ENCODE measurements at regions not wholly inside any gene's neighbourhood (a gene's known extent, or its start where the extent isn't known, plus 50 kb on each side); places are given as distances from the start of the nearest gene placed in this dataset.

GRCh38 chr1:239053279-239053678 is 333.1 kb upstream of the CHRM3 start:
- 43 to 57% methylated on average over 3 of the region's 3 CpGs for WGBS, 2 donors (ENCODE audit: low coverage in 1 of 2)
- Histone ChIP-seq H3K27me3 (no peaks in the 10 kb centered on the region), H3K36me3 (no peaks in the 10 kb centered on the region), H3K4me1 (no peaks in the 10 kb centered on the region), H3K27ac (no peak overlapping the region), H3K4me3 (no peak overlapping the region), H3K9me3 (peaks cover 0 to 17% (median 0%) of the 10 kb centered on the region in 3 donors)
- TF ChIP-seq POLR2A (IDR thresholded peaks at IDR 0.05) (no peak), POLR2AphosphoS5 (IDR thresholded peaks at IDR 0.05) (no peak), EP300 (IDR thresholded peaks at IDR 0.05) (no peak)
- TF ChIP-seq, protein P1, sequence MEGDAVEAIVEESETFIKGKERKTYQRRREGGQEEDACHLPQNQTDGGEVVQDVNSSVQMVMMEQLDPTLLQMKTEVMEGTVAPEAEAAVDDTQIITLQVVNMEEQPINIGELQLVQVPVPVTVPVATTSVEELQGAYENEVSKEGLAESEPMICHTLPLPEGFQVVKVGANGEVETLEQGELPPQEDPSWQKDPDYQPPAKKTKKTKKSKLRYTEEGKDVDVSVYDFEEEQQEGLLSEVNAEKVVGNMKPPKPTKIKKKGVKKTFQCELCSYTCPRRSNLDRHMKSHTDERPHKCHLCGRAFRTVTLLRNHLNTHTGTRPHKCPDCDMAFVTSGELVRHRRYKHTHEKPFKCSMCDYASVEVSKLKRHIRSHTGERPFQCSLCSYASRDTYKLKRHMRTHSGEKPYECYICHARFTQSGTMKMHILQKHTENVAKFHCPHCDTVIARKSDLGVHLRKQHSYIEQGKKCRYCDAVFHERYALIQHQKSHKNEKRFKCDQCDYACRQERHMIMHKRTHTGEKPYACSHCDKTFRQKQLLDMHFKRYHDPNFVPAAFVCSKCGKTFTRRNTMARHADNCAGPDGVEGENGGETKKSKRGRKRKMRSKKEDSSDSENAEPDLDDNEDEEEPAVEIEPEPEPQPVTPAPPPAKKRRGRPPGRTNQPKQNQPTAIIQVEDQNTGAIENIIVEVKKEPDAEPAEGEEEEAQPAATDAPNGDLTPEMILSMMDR (IDR thresholded peaks at IDR 0.05) = no peak
- no peak for ATAC-seq

- TF ChIP-seq, protein P1 (IDR thresholded peaks at IDR 0.05) = no peak
- TF ChIP-seq EP300 (IDR thresholded peaks at IDR 0.05) (no peak), POLR2A (IDR thresholded peaks at IDR 0.05) (no peak), POLR2AphosphoS5 (IDR thresholded peaks at IDR 0.05) (no peak)
- no peak overlapping the region for H3K27ac ChIP-seq
- no peaks in the 10 kb centered on the region for H3K4me1 ChIP-seq
- H3K27me3 ChIP-seq = no peaks in the 10 kb centered on the region
- H3K36me3 ChIP-seq = no peaks in the 10 kb centered on the region
- no peak overlapping the region for H3K4me3 ChIP-seq
- peaks cover 0 to 3% (median 0%) of the 10 kb centered on the region in 3 donors for H3K9me3 ChIP-seq
- ATAC-seq = no peak
Measured at GRCh38 chr1:239049571-239049970, 336.8 kb upstream of the CHRM3 start.

- Histone ChIP-seq H3K4me3 (no peak overlapping the region), H3K27ac (no peak overlapping the region), H3K4me1 (no peaks in the 10 kb centered on the region), H3K27me3 (no peaks in the 10 kb centered on the region), H3K36me3 (no peaks in the 10 kb centered on the region), H3K9me3 (no peaks in the 10 kb centered on the region)
- no peak for ATAC-seq
- 77 to 90% methylated on average over 2 to 3 of the region's 3 CpGs for WGBS, 2 donors (ENCODE audit: low coverage in 1 of 2)
- no peak for TF ChIP-seq POLR2AphosphoS5 (IDR thresholded peaks at IDR 0.05)
- TF ChIP-seq EP300 (IDR thresholded peaks at IDR 0.05) = no peak
- TF ChIP-seq, protein P1 (IDR thresholded peaks at IDR 0.05) = no peak
- no peak for TF ChIP-seq POLR2A (IDR thresholded peaks at IDR 0.05)
Measured at GRCh38 chr1:239044829-239045228, 341.5 kb upstream of the CHRM3 start.

- no peaks in the 10 kb centered on the region for H3K27me3 ChIP-seq
- no peak overlapping the region for H3K4me3 ChIP-seq
- TF ChIP-seq POLR2AphosphoS5 (IDR thresholded peaks at IDR 0.05) = no peak
- TF ChIP-seq POLR2A (IDR thresholded peaks at IDR 0.05) = no peak
- TF ChIP-seq, protein P1 (IDR thresholded peaks at IDR 0.05) = no peak
- no peak for TF ChIP-seq EP300 (IDR thresholded peaks at IDR 0.05)
- no peak for ATAC-seq
- no peaks in the 10 kb centered on the region for H3K9me3 ChIP-seq
- WGBS, 2 donors (ENCODE audit: low coverage in 1 of 2) = 46 to 83% methylated on average over 1 to 2 of the region's 2 CpGs
- H3K4me1 ChIP-seq = no peaks in the 10 kb centered on the region
- no peaks in the 10 kb centered on the region for H3K36me3 ChIP-seq
- H3K27ac ChIP-seq = no peak overlapping the region
Measured at GRCh38 chr1:239040523-239040922, 345.8 kb upstream of the CHRM3 start.

GRCh38 chr1:239031310-239031709 is 355.1 kb upstream of the CHRM3 start:
- Histone ChIP-seq H3K4me3 (no peak overlapping the region), H3K4me1 (no peaks in the 10 kb centered on the region), H3K9me3 (no peaks in the 10 kb centered on the region), H3K36me3 (no peaks in the 10 kb centered on the region), H3K27ac (no peak overlapping the region), H3K27me3 (no peaks in the 10 kb centered on the region)
- ATAC-seq = no peak
- TF ChIP-seq POLR2AphosphoS5 (IDR thresholded peaks at IDR 0.05) (no peak), EP300 (IDR thresholded peaks at IDR 0.05) (no peak), POLR2A (IDR thresholded peaks at IDR 0.05) (no peak)
- TF ChIP-seq, protein P1 (IDR thresholded peaks at IDR 0.05) = no peak
- 89 to 100% methylated on average over 1 to 5 of the region's 5 CpGs for WGBS, 2 donors (ENCODE audit: low coverage in 1 of 2)
